Dendritic cell treated with granulocyte-macrophage colony-stimulating factor and Interleukin-4, amounts not matched to agents 40 ng/mL and 50 ng/mL, for 4 days (primary cell): ENCODE measurements at regions not wholly inside any gene's neighbourhood (a gene's known extent, or its start where the extent isn't known, plus 50 kb on each side); places are given as distances from the start of the nearest gene placed in this dataset.

Experiments
- H3K27ac Mint-ChIP-seq: one replicate; pipeline ENCODE4 v1.8.0; 2022; ENCODE audit warnings: mild to moderate bottlenecking, mixed read lengths
- H3K27me3 Mint-ChIP-seq: one replicate; pipeline ENCODE4 v1.8.0; 2022; ENCODE audit warnings: mild to moderate bottlenecking, mixed read lengths
- H3K36me3 Mint-ChIP-seq: one replicate; pipeline ENCODE4 v1.8.0; 2022; ENCODE audit warnings: low read depth, mixed read lengths
- H3K4me1 Mint-ChIP-seq: one replicate; pipeline ENCODE4 v1.8.0; 2022; ENCODE audit warnings: low read depth, mixed read lengths
- H3K4me3 Mint-ChIP-seq: one replicate; pipeline ENCODE4 v1.8.0; 2022; ENCODE audit warnings: mild to moderate bottlenecking, moderate library complexity, mixed read lengths
- H3K9me3 Mint-ChIP-seq: one replicate; pipeline ENCODE4 v1.8.0; 2022; ENCODE audit warnings: mixed read lengths
- intact Hi-C: fragments of 100-400 bp; cut with micrococcal nuclease; formaldehyde crosslinking; loops from one replicate; pipeline ENCODE4 v1.15.0; 2022

DNA sequence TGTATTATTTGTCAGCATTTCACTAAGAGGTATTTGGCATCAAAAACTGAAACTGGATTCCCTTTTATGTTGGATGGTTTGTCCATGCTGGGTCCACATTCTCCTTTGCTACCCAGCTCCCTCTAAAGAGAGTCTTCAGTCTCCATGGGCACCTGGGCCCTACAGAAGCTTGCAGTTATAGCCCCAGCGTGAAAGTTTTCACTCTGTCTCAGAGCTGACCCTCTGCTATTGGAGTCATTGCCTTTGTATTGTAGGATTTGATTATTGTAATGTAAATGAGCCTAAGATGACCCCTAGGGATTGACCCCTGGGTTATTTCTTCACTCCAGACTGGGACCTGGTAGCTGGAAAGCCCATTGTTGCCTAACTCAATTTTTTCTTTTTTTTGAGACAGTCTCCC is 1026.5 kb upstream of the EEF2KMT start:
- no peak overlapping the region for H3K27ac Mint-ChIP-seq
- H3K36me3 Mint-ChIP-seq: no peaks in the 10 kb centered on the region
- no peaks in the 10 kb centered on the region for H3K4me1 Mint-ChIP-seq
- intact Hi-C loops: no loop called here
- no peak overlapping the region for H3K4me3 Mint-ChIP-seq
- H3K9me3 Mint-ChIP-seq: no peaks in the 10 kb centered on the region
- no peaks in the 10 kb centered on the region for H3K27me3 Mint-ChIP-seq

DNA sequence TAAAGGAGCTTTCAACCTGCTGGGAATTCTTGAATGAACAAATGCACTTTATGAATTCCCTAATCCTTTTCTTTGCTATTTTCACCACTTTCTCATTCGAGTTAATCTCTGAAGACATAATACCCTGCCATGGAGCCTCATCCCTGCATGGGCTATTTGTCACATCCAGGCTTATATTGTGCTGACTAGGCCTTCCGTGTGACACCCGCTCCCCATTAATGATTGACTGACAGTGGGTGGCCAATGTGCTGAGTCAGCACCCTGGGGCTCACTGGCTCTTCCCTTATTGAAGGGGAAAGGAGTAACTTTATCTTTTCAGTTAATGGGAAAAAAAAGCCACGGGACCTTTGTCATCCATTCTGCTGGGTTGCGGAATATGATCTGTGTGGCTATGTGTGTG is 1024.8 kb upstream of the EEF2KMT start:
- no peaks in the 10 kb centered on the region for H3K27me3 Mint-ChIP-seq
- no peak overlapping the region for H3K27ac Mint-ChIP-seq
- intact Hi-C loops: no loop called here

DNA sequence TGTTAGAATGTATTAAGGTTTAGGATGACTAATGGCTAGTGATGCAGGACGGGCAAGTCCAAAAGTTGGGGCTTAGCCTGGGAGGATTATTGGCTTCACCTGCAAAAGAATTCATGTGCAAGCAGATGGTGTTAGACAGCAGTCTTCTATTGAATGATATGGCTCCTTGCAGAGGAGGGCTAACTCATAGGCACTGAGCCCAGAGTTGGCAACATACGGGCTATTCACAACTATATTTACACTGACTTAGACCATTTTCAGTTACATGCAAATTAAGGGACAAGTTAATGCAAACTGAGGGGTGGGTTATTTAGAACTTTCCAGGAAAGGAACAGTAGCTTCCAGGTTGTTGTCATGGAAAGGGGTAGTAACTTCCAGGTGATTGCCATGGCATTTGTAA is 1017.1 kb upstream of the EEF2KMT start:
- no peak overlapping the region for H3K27ac Mint-ChIP-seq
- H3K4me3 Mint-ChIP-seq: no peak overlapping the region
- no peaks in the 10 kb centered on the region for H3K4me1 Mint-ChIP-seq
- H3K9me3 Mint-ChIP-seq: peaks cover 8% of the 10 kb centered on the region
- intact Hi-C loops: no loop called here
- H3K36me3 Mint-ChIP-seq: no peaks in the 10 kb centered on the region
- H3K27me3 Mint-ChIP-seq: no peaks in the 10 kb centered on the region

More for the DNA sequence above, 1024.8 kb upstream of the EEF2KMT start:
- H3K36me3 Mint-ChIP-seq: no peaks in the 10 kb centered on the region
- H3K9me3 Mint-ChIP-seq: peaks cover 8% of the 10 kb centered on the region
- no peaks in the 10 kb centered on the region for H3K4me1 Mint-ChIP-seq
- H3K4me3 Mint-ChIP-seq: no peak overlapping the region

DNA sequence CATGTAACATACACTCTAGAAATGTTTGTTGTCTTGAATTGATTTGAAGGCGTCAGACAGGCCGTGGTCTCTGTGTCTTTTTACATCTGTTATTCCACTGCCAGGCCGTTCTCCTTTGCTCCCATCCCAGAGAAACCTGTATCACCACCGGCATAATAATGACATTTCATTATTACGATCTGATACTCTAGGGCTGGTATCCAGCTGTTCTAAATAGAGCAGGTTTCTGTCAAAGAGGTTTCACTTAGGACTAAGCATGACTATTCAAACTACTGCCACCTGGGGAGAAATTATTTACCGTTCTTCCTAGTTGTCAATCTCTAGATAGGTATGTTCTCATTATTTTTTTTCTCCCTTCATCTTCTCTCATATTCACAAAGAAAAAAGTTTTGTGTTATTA is 1016.2 kb upstream of the EEF2KMT start:
- Mint-ChIP-seq H3K36me3 (no peaks in the 10 kb centered on the region), H3K4me1 (no peaks in the 10 kb centered on the region), H3K27ac (no peak overlapping the region), H3K4me3 (no peak overlapping the region), H3K27me3 (no peaks in the 10 kb centered on the region), H3K9me3 (peaks cover 6% of the 10 kb centered on the region)
- intact Hi-C loops: no loop called here

DNA sequence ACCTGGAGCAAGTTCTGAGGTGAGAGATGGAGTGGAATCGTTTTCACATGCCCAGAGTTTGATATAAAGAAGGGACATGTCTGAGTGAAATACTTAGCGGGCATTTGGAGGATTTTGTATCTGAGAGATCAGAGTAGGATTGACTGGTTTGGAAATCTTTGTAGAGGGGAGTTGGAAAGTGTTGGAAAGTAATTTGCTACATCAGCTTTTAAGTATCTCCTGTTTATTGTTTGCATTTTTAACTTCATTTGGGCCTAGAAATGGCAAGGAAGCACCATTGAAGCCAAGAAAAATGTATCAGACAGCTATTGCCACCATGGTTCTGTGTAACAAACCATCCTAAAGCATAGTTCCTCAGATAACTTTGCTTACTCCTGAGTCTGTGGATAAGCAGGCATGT is 1015.1 kb upstream of the EEF2KMT start:
- intact Hi-C loops: no loop called here
- H3K9me3 Mint-ChIP-seq: no peaks in the 10 kb centered on the region
- H3K27ac Mint-ChIP-seq: no peak overlapping the region
- no peaks in the 10 kb centered on the region for H3K4me1 Mint-ChIP-seq
- no peaks in the 10 kb centered on the region for H3K27me3 Mint-ChIP-seq
- H3K36me3 Mint-ChIP-seq: no peaks in the 10 kb centered on the region
- H3K4me3 Mint-ChIP-seq: no peak overlapping the region

DNA sequence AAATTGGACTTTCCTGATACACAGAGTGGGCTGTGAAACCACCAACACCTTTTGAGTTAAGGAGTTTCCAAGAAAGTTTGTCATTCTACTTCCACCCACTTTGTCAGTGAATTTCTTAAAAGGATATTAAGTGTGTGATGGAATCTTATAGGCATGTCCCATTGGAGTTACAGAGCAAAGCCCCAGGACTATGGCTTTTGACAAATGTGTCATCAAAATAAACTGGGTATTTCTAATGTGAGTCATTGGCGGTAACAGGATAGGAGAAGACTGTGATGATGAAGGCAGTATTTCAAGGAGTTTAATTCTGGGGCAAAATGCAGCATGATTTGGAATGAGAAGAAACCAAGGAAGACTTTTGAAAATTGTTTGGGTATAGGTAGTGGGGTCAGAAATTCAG is 1013.8 kb upstream of the EEF2KMT start:
- H3K27ac Mint-ChIP-seq: no peak overlapping the region
- H3K27me3 Mint-ChIP-seq: no peaks in the 10 kb centered on the region
- intact Hi-C loops: no loop called here
- H3K4me3 Mint-ChIP-seq: no peak overlapping the region
- no peaks in the 10 kb centered on the region for H3K4me1 Mint-ChIP-seq
- H3K9me3 Mint-ChIP-seq: no peaks in the 10 kb centered on the region
- H3K36me3 Mint-ChIP-seq: no peaks in the 10 kb centered on the region

DNA sequence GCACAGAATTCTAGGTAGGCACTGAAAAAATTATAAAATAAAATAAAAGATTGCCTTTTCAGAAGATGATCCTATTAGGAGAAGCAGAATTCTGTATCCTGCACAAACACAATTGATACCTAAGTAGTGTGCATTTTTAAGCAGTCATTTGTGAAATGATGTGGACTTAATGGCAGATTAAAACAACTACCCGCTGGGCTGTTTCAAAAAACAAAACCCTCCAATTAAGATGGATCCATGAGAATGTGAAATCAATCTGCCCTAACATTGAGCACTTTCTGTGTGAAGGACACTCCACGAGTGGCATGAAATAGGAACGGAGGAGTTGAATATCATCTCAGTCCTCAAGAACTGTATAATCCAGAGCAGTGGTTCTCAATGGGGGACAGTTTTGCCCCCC is 1012.8 kb upstream of the EEF2KMT start:
- Mint-ChIP-seq H3K27ac (no peak overlapping the region), H3K36me3 (no peaks in the 10 kb centered on the region), H3K4me3 (no peak overlapping the region), H3K27me3 (no peaks in the 10 kb centered on the region), H3K9me3 (no peaks in the 10 kb centered on the region), H3K4me1 (no peaks in the 10 kb centered on the region)
- intact Hi-C loops: no loop called here

- intact Hi-C loops: no loop called here
- Mint-ChIP-seq H3K27ac (no peak overlapping the region), H3K4me1 (no peaks in the 10 kb centered on the region), H3K9me3 (peaks cover 5% of the 10 kb centered on the region), H3K27me3 (no peaks in the 10 kb centered on the region), H3K36me3 (no peaks in the 10 kb centered on the region), H3K4me3 (no peak overlapping the region)
These were observed 1008.5 kb upstream of the EEF2KMT start for GRCh38 chr16:6106061-6106460.

DNA sequence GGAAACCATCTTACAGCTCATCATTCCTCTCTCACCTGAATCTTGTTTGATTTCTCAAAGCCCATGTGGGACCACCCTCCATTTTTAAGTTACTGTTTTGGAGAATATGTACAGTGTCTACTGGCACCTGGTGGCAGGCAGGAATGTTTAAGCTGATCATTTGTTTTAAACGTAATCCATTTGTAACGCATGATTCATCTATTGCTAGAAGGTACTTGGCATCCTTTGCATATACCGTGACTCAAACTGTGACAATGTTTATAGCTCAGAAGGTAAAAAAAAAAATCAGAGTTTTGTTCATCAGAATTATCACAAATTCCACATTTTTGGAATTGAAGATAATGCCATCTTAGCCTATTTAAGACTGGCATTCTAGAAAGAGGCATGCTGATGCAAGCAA is 1007.5 kb upstream of the EEF2KMT start:
- Mint-ChIP-seq H3K9me3 (peaks cover 5% of the 10 kb centered on the region), H3K27ac (no peak overlapping the region), H3K4me1 (no peaks in the 10 kb centered on the region), H3K36me3 (no peaks in the 10 kb centered on the region), H3K4me3 (no peak overlapping the region), H3K27me3 (no peaks in the 10 kb centered on the region)
- intact Hi-C loops: no loop called here

DNA sequence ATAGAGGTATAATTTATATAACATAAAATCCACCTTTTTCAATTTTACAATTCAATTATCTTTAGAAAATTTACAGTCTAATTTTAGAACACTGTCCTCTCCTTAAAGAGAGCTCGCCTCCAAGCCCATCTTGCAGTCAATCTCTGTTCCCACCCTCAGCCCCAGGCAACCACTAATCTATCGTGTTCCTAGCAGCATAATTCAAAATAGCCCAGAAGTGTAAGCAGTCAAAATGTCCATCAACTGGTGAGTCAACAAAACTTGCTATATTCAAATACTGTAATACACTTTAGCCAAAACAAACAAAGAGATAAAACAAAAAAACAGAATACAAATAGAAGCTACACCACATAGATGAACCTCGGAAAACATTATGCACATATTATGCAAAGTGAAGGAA is 1006.8 kb upstream of the EEF2KMT start:
- H3K36me3 Mint-ChIP-seq: no peaks in the 10 kb centered on the region
- no peaks in the 10 kb centered on the region for H3K27me3 Mint-ChIP-seq
- no peak overlapping the region for H3K27ac Mint-ChIP-seq
- peaks cover 5% of the 10 kb centered on the region for H3K9me3 Mint-ChIP-seq
- H3K4me3 Mint-ChIP-seq: no peak overlapping the region
- intact Hi-C loops: no loop called here
- H3K4me1 Mint-ChIP-seq: no peaks in the 10 kb centered on the region

DNA sequence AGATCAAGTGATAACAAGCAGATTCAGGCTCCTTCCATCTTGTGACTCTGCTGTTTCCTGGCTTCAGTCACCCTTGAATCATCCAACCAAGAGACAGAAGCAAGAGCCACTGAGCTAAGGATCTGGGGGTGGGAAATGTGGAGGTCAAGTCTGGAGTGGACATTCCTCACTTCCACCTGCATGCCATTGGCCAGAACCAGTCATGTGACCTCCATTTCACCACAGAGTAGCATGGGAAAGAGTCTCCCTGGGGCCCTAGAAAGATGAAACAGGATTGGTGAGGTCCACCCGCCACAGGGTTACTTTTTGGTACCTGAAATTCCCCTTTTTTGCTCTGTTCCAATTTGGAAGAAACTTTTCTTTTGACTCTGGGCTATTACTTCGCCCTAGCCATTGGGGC is 1006.0 kb upstream of the EEF2KMT start:
- H3K4me1 Mint-ChIP-seq: no peaks in the 10 kb centered on the region
- no peak overlapping the region for H3K27ac Mint-ChIP-seq

DNA sequence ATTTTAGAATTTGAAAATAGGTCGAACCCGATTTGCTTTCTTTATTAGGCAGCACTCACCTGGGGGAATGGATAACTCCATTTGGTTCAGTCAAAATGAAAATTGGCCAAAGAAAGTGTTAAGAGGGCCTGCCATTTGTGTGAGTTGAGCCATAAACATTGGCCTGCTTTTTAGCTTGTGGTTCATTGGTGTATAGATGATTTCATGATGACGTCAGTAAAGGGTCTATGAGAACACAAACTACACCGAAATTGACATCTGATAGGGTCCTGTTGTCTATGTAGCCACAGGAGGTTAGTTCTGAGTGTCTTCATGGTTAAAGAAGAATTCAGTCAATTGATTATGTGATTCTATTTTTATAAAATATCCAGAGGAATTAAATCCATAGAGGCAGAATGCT is 1001.5 kb upstream of the EEF2KMT start:
- Mint-ChIP-seq H3K27ac (no peak overlapping the region), H3K4me3 (no peak overlapping the region)

More for the DNA sequence above, 1006.0 kb upstream of the EEF2KMT start:
- peaks cover 5% of the 10 kb centered on the region for H3K9me3 Mint-ChIP-seq
- H3K36me3 Mint-ChIP-seq: no peaks in the 10 kb centered on the region
- no peaks in the 10 kb centered on the region for H3K27me3 Mint-ChIP-seq
- intact Hi-C loops: no loop called here
- no peak overlapping the region for H3K4me3 Mint-ChIP-seq

DNA sequence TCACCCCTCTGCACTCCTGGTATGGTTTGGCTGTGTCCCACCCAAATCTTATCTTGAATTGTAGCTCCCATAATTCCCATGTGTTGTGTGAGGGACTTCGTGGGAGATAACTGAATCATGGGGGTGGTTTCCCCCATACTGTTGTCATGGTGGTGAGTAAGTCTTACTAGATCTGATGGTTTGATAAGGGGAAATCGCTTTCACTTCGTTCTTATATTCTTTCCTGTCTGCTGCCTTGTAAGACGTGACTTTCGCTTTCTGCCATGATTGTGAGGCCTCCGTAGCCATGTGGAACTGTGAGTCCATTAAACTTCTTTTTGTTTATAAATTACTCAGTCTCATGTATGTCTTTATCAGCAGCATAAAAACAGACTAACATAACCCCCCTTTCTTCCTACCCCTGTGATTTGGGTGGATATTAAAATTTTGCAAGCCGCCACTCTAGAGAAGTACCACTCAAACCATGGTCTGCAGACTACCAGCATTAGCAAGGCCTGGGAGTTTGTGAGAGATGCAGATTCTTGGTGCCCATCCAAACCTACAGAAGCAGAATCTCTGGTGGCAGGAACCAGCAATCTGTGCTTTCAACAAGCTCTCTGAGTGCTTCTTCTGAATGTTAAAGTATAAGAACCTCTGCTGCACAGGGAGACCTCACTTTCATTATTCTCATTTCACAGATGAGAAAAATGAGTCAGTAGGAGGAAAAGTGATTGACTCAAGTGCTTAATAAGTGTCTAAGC is 999.5 kb upstream of the EEF2KMT start:
- Mint-ChIP-seq H3K27me3 (no peaks in the 10 kb centered on the region), H3K9me3 (peaks cover 2% of the 10 kb centered on the region), H3K27ac (no peak overlapping the region), H3K36me3 (no peaks in the 10 kb centered on the region), H3K4me1 (no peaks in the 10 kb centered on the region), H3K4me3 (no peak overlapping the region)
- intact Hi-C loops: no loop called here

More for the DNA sequence above, 1001.5 kb upstream of the EEF2KMT start:
- Mint-ChIP-seq H3K9me3 (peaks cover 5% of the 10 kb centered on the region), H3K27me3 (no peaks in the 10 kb centered on the region), H3K4me1 (no peaks in the 10 kb centered on the region), H3K36me3 (no peaks in the 10 kb centered on the region)
- intact Hi-C loops: no loop called here

GRCh38 chr16:6095414-6095813 is 997.8 kb upstream of the EEF2KMT start:
- Mint-ChIP-seq H3K27ac (no peak overlapping the region), H3K4me3 (no peak overlapping the region)

GRCh38 chr16:6091021-6091420 is 993.4 kb upstream of the EEF2KMT start:
- H3K9me3 Mint-ChIP-seq: peaks cover 23% of the 10 kb centered on the region
- no peak overlapping the region for H3K4me3 Mint-ChIP-seq
- intact Hi-C loops: no loop called here
- no peaks in the 10 kb centered on the region for H3K36me3 Mint-ChIP-seq
- no peaks in the 10 kb centered on the region for H3K27me3 Mint-ChIP-seq
- no peaks in the 10 kb centered on the region for H3K4me1 Mint-ChIP-seq
- H3K27ac Mint-ChIP-seq: no peak overlapping the region

More at GRCh38 chr16:6095414-6095813, 997.8 kb upstream of the EEF2KMT start:
- Mint-ChIP-seq H3K9me3 (peaks cover 9% of the 10 kb centered on the region), H3K27me3 (no peaks in the 10 kb centered on the region), H3K4me1 (no peaks in the 10 kb centered on the region), H3K36me3 (no peaks in the 10 kb centered on the region)
- intact Hi-C loops: no loop called here
